Osteocyte (in vitro differentiated cells): ENCODE measurements at regions not wholly inside any gene's neighbourhood (a gene's known extent, or its start where the extent isn't known, plus 50 kb on each side); places are given as distances from the start of the nearest gene placed in this dataset.

Source experiments
- DNase-seq: peaks from one replicate; pipeline ENCODE4 v3.0.0; 2021; ENCODE audit warnings: mixed read lengths; ENCODE audit not compliant: unreplicated experiment; ENCODE audit errors: extremely low spot score
- H3K27ac Mint-ChIP-seq: one replicate; pipeline ENCODE4 v1.8.0; 2021; ENCODE audit warnings: mild to moderate bottlenecking, mixed read lengths; ENCODE audit not compliant: unreplicated experiment
- H3K27me3 Mint-ChIP-seq: one replicate; pipeline ENCODE4 v1.8.0; 2021; ENCODE audit warnings: mixed read lengths; ENCODE audit not compliant: unreplicated experiment
- H3K36me3 Mint-ChIP-seq: one replicate; pipeline ENCODE4 v1.8.0; 2021; ENCODE audit warnings: mixed read lengths; ENCODE audit not compliant: unreplicated experiment
- H3K4me1 Mint-ChIP-seq: one replicate; pipeline ENCODE4 v1.8.0; 2021; ENCODE audit warnings: mixed read lengths; ENCODE audit not compliant: unreplicated experiment
- H3K4me3 Mint-ChIP-seq: one replicate; pipeline ENCODE4 v1.8.0; 2021; ENCODE audit warnings: mild to moderate bottlenecking, moderate library complexity, mixed read lengths; ENCODE audit not compliant: unreplicated experiment
- H3K9me3 Mint-ChIP-seq: one replicate; pipeline ENCODE4 v1.8.0; 2021; ENCODE audit warnings: mixed read lengths; ENCODE audit not compliant: unreplicated experiment
- TF ChIP-seq, protein P1 (sequence below): fragments of 200-600 bp; sonication (generic); IDR thresholded peaks from 2 replicates; pipeline ENCODE4 v1.5.0; 2021; ENCODE audit warnings: antibody characterized with exemption, mild to moderate bottlenecking, moderate library complexity

DNA sequence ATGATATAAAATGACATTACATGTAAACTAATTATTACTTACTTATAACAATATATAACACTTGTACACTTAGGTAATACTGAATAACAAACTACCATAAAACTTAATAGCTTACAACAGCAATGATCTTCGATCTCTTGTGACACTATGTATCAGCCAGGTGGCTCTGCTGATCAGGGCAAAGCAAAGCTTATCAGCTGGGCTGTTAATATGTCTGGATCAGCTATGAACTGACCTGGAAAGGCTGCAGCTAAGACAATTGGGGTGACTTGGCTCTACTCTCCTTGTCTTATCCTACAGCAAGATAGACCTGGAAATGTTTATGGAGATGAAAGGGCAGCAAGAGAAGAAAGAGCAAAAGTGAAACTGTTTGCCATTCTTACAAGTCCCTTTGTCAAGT lies 511.3 kb downstream of the TLR4 start:
- Mint-ChIP-seq H3K27ac (no peak overlapping the region), H3K4me1 (no peaks in the 10 kb centered on the region), H3K9me3 (no peaks in the 10 kb centered on the region), H3K4me3 (no peak overlapping the region), H3K36me3 (no peaks in the 10 kb centered on the region), H3K27me3 (no peaks in the 10 kb centered on the region)
- DNase-seq, result no peak
- TF ChIP-seq, protein P1, sequence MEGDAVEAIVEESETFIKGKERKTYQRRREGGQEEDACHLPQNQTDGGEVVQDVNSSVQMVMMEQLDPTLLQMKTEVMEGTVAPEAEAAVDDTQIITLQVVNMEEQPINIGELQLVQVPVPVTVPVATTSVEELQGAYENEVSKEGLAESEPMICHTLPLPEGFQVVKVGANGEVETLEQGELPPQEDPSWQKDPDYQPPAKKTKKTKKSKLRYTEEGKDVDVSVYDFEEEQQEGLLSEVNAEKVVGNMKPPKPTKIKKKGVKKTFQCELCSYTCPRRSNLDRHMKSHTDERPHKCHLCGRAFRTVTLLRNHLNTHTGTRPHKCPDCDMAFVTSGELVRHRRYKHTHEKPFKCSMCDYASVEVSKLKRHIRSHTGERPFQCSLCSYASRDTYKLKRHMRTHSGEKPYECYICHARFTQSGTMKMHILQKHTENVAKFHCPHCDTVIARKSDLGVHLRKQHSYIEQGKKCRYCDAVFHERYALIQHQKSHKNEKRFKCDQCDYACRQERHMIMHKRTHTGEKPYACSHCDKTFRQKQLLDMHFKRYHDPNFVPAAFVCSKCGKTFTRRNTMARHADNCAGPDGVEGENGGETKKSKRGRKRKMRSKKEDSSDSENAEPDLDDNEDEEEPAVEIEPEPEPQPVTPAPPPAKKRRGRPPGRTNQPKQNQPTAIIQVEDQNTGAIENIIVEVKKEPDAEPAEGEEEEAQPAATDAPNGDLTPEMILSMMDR, result no peak

DNA sequence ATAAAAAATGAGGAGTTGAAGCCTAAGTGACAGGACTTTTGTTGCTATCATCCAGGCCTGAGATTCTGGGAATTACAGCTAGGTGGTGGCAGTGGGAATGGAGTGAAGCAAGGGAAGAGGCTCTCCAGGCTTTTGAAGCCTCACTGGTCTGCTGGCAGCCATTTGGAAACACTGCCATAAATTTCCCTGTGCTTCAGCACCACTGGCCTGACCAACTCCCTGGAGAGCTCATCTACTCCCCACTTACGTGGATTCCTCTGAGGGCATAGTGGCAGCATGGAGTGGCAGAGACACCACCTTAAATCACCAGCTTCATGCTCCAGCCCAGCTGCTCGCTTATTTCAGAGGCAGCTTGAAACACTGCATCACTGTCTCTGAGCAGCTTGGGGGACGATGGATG lies 518.2 kb downstream of the TLR4 start:
- TF ChIP-seq, protein P1, result no peak
- no peak overlapping the region for H3K4me3 Mint-ChIP-seq
- H3K27me3 Mint-ChIP-seq, result no peaks in the 10 kb centered on the region
- no peaks in the 10 kb centered on the region for H3K36me3 Mint-ChIP-seq
- no peak for DNase-seq
- H3K4me1 Mint-ChIP-seq, result no peaks in the 10 kb centered on the region
- H3K27ac Mint-ChIP-seq, result no peak overlapping the region
- no peaks in the 10 kb centered on the region for H3K9me3 Mint-ChIP-seq

DNA sequence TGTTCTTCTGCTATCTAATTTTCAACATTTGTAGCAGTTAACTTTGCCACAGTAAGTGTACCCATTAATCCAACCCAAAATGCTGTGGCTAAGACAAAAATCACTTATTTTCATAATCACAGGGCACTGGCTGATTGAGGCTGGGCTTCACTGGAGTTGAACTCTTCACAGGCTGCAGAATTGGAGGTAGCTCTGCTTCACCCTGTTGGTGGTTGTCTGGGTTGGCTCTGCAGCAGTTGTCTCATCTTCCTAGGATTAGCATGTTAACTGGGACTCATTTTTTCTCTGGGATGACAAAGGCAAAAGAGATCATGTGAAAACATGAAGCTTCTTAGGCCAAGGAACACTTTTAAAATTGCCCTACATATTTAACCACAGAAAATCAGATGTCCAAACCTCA lies 518.9 kb downstream of the TLR4 start:
- no peaks in the 10 kb centered on the region for H3K27me3 Mint-ChIP-seq

DNA sequence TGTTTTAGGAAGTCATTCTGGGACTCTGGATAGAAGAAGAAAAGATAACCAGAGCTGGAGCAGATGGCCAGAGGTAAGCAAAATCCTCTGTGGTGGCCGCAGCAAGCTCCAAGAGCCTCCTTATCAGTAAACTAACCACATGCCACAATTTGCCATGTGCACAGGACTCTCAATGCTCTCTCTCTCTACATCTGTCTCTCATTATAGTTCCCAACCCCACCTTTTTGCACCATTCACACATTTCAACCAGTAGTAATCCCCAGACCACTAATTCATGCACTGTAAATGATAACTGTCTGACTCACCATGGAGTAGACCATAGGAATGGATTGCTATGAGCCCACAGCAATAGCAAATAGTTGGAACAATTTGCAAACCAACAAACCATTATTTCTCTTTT lies 526.1 kb downstream of the TLR4 start:
- peaks cover 13% of the 10 kb centered on the region for H3K9me3 Mint-ChIP-seq
- no peaks in the 10 kb centered on the region for H3K27me3 Mint-ChIP-seq
- H3K27ac Mint-ChIP-seq, result no peak overlapping the region
- TF ChIP-seq, protein P1, result no peak
- DNase-seq, result no peak
- no peak overlapping the region for H3K4me3 Mint-ChIP-seq
- no peaks in the 10 kb centered on the region for H3K36me3 Mint-ChIP-seq
- H3K4me1 Mint-ChIP-seq, result no peaks in the 10 kb centered on the region

More for the DNA sequence above, 518.9 kb downstream of the TLR4 start:
- TF ChIP-seq, protein P1, result no peak
- no peak overlapping the region for H3K27ac Mint-ChIP-seq
- H3K9me3 Mint-ChIP-seq, result no peaks in the 10 kb centered on the region
- no peaks in the 10 kb centered on the region for H3K36me3 Mint-ChIP-seq
- H3K4me1 Mint-ChIP-seq, result no peaks in the 10 kb centered on the region
- H3K4me3 Mint-ChIP-seq, result no peak overlapping the region
- no peak for DNase-seq

- TF ChIP-seq, protein P1, result no peak
- Mint-ChIP-seq H3K36me3 (peaks cover 1% of the 10 kb centered on the region), H3K9me3 (peaks cover 44% of the 10 kb centered on the region), H3K4me3 (no peak overlapping the region), H3K4me1 (no peaks in the 10 kb centered on the region), H3K27me3 (no peaks in the 10 kb centered on the region), H3K27ac (no peak overlapping the region)
- DNase-seq, result no peak
Observed at GRCh38 chr9:118236625-118237024, 532.4 kb downstream of the TLR4 start.
